ENCODE measurements at regions not wholly inside any gene's neighbourhood (a gene's known extent, or its start where the extent isn't known, plus 50 kb on each side); places are given as distances from the start of the nearest gene placed in this dataset.

- no peak overlapping the region for H3K27ac ChIP-seq (ENCODE audit: low read depth, low read length)
- no peaks in the 10 kb centered on the region for H3K4me1 Mint-ChIP-seq (ENCODE audit: low read depth, unreplicated experiment)
- H3K79me2 ChIP-seq (ENCODE audit: insufficient read depth, low read length) = no peaks in the 10 kb centered on the region
- H3K9ac ChIP-seq (ENCODE audit: low read length) = no peak overlapping the region
- no peaks in the 10 kb centered on the region for H4K20me1 ChIP-seq (ENCODE audit: insufficient read depth, low read length)
- H3K27me3 Mint-ChIP-seq (ENCODE audit: low read depth, unreplicated experiment) = peaks cover 27% of the 10 kb centered on the region
- no peak overlapping the region for H3K4me3 Mint-ChIP-seq (ENCODE audit: unreplicated experiment)
- TF ChIP-seq EZH2 (IDR thresholded peaks at IDR 0.05; ENCODE audit: insufficient read depth, low read length) (no peak), CTCF (IDR thresholded peaks at IDR 0.05; ENCODE audit: insufficient read depth, low read depth, low read length) (no peak)
- H3K36me3 Mint-ChIP-seq (ENCODE audit: low read depth, unreplicated experiment) = no peaks in the 10 kb centered on the region
- H3K36me3 ChIP-seq (ENCODE audit: insufficient read depth, low read length) = no peaks in the 10 kb centered on the region
- no peak overlapping the region for H3K4me3 ChIP-seq (ENCODE audit: insufficient read depth, low read depth, low read length)
- no peak overlapping the region for H3K4me2 ChIP-seq (ENCODE audit: low read length)
- no peaks in the 10 kb centered on the region for H3K4me1 ChIP-seq (ENCODE audit: insufficient read depth, low read length)
- H2AFZ ChIP-seq (ENCODE audit: low read depth, low read length) = no peak overlapping the region
- FAIRE-seq = no peak
- H3K27ac Mint-ChIP-seq (ENCODE audit: unreplicated experiment) = no peak overlapping the region
- no peaks in the 10 kb centered on the region for H3K27me3 ChIP-seq (ENCODE audit: insufficient read depth, low read length)
- peaks cover 1% of the 10 kb centered on the region for H3K9me3 Mint-ChIP-seq (ENCODE audit: unreplicated experiment)
- no peaks in the 10 kb centered on the region for H3K9me3 ChIP-seq (ENCODE audit: insufficient read depth, low read depth, low read length)
- DNase-seq (ENCODE audit: low read depth) = no peak
Observed at GRCh38 chr10:84668186-84668763, 339.9 kb downstream of the CCSER2 start.

- no peaks in the 10 kb centered on the region for H3K36me3 ChIP-seq (ENCODE audit: insufficient read depth, low read length)
- no peak overlapping the region for H2AFZ ChIP-seq (ENCODE audit: low read depth, low read length)
- H3K27me3 Mint-ChIP-seq (ENCODE audit: low read depth, unreplicated experiment) = peaks cover 5% of the 10 kb centered on the region
- no peak overlapping the region for H3K4me2 ChIP-seq (ENCODE audit: low read length)
- no peaks in the 10 kb centered on the region for H3K9me3 ChIP-seq (ENCODE audit: insufficient read depth, low read depth, low read length)
- no peaks in the 10 kb centered on the region for H4K20me1 ChIP-seq (ENCODE audit: insufficient read depth, low read length)
- no peak overlapping the region for H3K4me3 Mint-ChIP-seq (ENCODE audit: unreplicated experiment)
- DNase-seq (ENCODE audit: low read depth) (no peak), FAIRE-seq (no peak)
- no peak overlapping the region for H3K27ac Mint-ChIP-seq (ENCODE audit: unreplicated experiment)
- H3K27me3 ChIP-seq (ENCODE audit: insufficient read depth, low read length) = no peaks in the 10 kb centered on the region
- no peaks in the 10 kb centered on the region for H3K79me2 ChIP-seq (ENCODE audit: insufficient read depth, low read length)
- no peak overlapping the region for H3K4me3 ChIP-seq (ENCODE audit: insufficient read depth, low read depth, low read length)
- H3K9me3 Mint-ChIP-seq (ENCODE audit: unreplicated experiment) = no peaks in the 10 kb centered on the region
- no peaks in the 10 kb centered on the region for H3K36me3 Mint-ChIP-seq (ENCODE audit: low read depth, unreplicated experiment)
- H3K4me1 ChIP-seq (ENCODE audit: insufficient read depth, low read length) = no peaks in the 10 kb centered on the region
- TF ChIP-seq EZH2 (IDR thresholded peaks at IDR 0.05; ENCODE audit: insufficient read depth, low read length) (no peak), CTCF (IDR thresholded peaks at IDR 0.05; ENCODE audit: insufficient read depth, low read depth, low read length) (no peak)
- no peak overlapping the region for H3K9ac ChIP-seq (ENCODE audit: low read length)
- H3K4me1 Mint-ChIP-seq (ENCODE audit: low read depth, unreplicated experiment) = no peaks in the 10 kb centered on the region
- no peak overlapping the region for H3K27ac ChIP-seq (ENCODE audit: low read depth, low read length)
Observed at GRCh38 chr10:84675060-84675459, 346.7 kb downstream of the CCSER2 start.

DNA sequence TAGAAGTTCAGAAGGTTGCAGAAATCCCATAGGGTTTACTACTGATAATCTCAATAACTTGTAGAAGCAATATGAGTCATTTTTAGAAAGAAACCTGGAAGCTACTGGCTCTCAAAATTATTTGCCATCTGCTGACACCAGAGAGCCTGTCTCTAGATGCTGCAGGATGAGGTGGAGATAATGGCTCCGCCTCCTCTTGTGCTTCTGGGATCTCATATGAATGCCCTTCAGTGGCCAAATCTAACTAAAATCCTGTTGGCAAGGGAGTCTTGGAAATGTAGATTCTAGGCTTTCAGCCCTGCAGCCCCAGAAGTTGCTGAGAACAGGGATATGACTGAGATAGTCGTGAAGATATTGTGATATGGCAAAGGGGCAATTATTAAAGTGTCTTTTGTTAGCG lies 348.1 kb downstream of the CCSER2 start:
- H3K9ac ChIP-seq (ENCODE audit: low read length) = no peak overlapping the region
- no peaks in the 10 kb centered on the region for H3K27me3 ChIP-seq (ENCODE audit: insufficient read depth, low read length)
- TF ChIP-seq CTCF (IDR thresholded peaks at IDR 0.05; ENCODE audit: insufficient read depth, low read depth, low read length) = no peak
- no peak for TF ChIP-seq EZH2 (IDR thresholded peaks at IDR 0.05; ENCODE audit: insufficient read depth, low read length)
- no peaks in the 10 kb centered on the region for H3K36me3 ChIP-seq (ENCODE audit: insufficient read depth, low read length)
- H3K79me2 ChIP-seq (ENCODE audit: insufficient read depth, low read length) = no peaks in the 10 kb centered on the region
- no peak for FAIRE-seq
- DNase-seq (ENCODE audit: low read depth) = no peak
- no peak overlapping the region for H3K4me2 ChIP-seq (ENCODE audit: low read length)
- no peaks in the 10 kb centered on the region for H3K4me1 Mint-ChIP-seq (ENCODE audit: low read depth, unreplicated experiment)
- H3K36me3 Mint-ChIP-seq (ENCODE audit: low read depth, unreplicated experiment) = no peaks in the 10 kb centered on the region
- H3K9me3 ChIP-seq (ENCODE audit: insufficient read depth, low read depth, low read length) = no peaks in the 10 kb centered on the region
- H3K9me3 Mint-ChIP-seq (ENCODE audit: unreplicated experiment) = no peaks in the 10 kb centered on the region
- H3K4me1 ChIP-seq (ENCODE audit: insufficient read depth, low read length) = no peaks in the 10 kb centered on the region
- peaks cover 5% of the 10 kb centered on the region for H3K27me3 Mint-ChIP-seq (ENCODE audit: low read depth, unreplicated experiment)
- H2AFZ ChIP-seq (ENCODE audit: low read depth, low read length) = no peak overlapping the region
- no peak overlapping the region for H3K27ac ChIP-seq (ENCODE audit: low read depth, low read length)
- H4K20me1 ChIP-seq (ENCODE audit: insufficient read depth, low read length) = no peaks in the 10 kb centered on the region
- no peak overlapping the region for H3K4me3 ChIP-seq (ENCODE audit: insufficient read depth, low read depth, low read length)
- H3K4me3 Mint-ChIP-seq (ENCODE audit: unreplicated experiment) = no peak overlapping the region
- H3K27ac Mint-ChIP-seq (ENCODE audit: unreplicated experiment) = no peak overlapping the region
